ENCODE measurements at regions not wholly inside any gene's neighbourhood (a gene's known extent, or its start where the extent isn't known, plus 50 kb on each side); places are given as distances from the start of the nearest gene placed in this dataset.

DNA sequence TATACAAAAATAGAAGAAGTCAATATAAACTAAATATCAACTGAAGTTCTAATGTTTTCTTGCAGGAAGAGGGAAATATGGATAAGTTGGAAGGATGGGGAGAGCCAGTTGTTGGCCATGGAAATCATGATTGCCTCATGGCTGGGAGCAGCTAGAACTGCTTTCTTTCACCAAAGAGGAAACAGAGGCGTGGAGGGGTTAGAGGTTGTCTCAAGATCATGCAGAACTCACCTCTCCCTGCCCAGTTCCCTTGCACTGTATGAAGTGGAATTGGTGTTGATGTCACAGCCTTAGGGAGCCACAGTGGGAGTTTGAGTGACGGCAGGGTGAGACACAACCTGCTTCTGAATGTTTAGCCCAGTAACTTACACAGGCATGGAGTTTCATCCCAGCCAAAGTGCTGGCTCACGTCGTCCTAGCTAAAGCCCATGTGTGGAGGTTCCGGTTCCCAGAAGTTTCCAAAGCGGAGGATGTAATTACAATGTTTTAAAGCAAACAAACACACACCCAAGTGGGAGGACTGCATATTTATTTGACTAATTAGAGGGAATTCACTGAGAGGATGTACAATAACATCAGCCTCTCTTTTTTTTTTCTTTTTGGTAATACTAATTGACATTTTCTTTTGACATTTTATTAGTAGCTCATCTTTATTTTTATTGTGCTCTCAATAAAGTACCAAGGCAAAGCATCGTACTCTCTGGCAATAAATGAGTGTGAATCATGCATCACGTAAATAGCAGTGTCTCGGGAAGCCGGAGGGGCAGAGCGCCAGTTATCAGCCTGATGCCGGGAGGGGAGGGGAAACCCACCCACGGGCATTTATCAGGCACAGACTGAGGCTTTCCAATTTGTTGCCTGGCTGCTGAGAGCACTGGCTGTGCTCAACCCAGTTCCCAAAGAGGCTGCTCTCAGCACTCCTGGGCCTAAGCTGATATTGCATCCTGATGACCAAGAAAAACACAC, 118.7 kb upstream of the CDH5 start:
- TF ChIP-seq SRF (IDR thresholded peaks at IDR 0.05; ENCODE audit: low read depth) (no peak), EZH2 (IDR thresholded peaks at IDR 0.05) (no peak), YY1 (IDR thresholded peaks at IDR 0.05; ENCODE audit: extremely low read depth, insufficient replicate concordance, low read depth, low read length) (no peak)
